HG02610 (cell line): ENCODE measurements at regions not wholly inside any gene's neighbourhood (a gene's known extent, or its start where the extent isn't known, plus 50 kb on each side); places are given as distances from the start of the nearest gene placed in this dataset.
"Not testable (repeated sequence)": the region's sequence is repeated elsewhere in the genome, so short reads cannot be mapped to it uniquely, and the experiment has no call there.

Experiments
- ATAC-seq: cut with Tn5 transposase; IDR thresholded peaks from one replicate; pipeline ENCODE4 v1.9.1; 2021; ENCODE audit warnings: mild to moderate bottlenecking, moderate library complexity; ENCODE audit not compliant: unreplicated experiment

DNA sequence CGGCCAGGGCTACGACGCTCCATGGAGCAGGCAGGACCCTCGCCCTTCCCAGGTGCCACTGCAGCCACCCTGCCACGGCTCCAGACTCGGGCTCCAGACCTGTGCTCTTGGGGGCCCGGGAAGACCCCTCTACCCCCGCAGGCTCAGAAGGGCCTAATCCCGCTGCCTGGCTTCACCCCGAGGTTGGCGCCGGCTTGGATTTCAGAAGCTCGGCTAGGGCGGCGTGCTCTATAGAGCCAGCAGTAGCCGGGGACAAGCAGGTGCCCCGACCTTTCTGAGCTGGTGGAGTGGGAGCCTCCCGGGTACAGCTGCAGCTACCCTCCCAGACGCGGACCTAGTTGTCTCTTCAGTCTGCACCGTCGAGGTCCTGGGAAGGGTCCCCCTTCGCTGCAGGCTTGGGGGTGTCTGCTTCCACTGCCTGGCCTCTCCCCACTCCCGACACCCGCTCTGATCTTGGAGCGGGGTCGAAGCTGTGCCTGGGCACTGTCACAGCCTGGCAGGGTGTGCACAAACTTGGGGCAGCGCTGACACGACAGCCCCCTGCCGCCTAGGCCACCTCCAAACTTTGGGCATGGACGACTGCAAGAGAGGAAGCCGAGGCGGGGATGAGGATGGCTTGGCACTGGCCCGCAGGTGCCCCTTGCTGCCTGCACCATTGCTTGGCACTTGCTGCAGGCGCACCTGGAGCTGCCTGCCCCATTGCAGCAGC is 1366.1 kb upstream of the CDH9 start:
- no peak for ATAC-seq

DNA sequence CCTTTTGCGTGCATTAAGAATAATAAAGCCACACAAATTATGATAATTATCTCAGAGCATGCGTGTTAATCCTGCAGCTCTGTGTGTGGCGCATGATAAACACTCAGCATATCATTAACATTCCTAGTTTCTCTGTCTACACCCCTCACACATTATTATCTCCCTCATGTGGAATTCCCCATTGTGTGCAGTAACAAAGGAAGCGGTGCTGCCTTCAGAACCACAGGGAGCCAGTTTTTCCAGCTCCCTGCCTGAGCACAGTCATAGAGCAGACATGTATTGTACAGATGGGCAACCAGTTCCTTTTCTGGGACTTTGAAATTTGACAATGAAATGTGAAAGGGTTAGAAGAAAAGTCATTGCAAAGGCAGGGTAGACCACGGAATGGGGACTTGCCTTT is 1365.5 kb upstream of the CDH9 start:
- ATAC-seq, result no peak

DNA sequence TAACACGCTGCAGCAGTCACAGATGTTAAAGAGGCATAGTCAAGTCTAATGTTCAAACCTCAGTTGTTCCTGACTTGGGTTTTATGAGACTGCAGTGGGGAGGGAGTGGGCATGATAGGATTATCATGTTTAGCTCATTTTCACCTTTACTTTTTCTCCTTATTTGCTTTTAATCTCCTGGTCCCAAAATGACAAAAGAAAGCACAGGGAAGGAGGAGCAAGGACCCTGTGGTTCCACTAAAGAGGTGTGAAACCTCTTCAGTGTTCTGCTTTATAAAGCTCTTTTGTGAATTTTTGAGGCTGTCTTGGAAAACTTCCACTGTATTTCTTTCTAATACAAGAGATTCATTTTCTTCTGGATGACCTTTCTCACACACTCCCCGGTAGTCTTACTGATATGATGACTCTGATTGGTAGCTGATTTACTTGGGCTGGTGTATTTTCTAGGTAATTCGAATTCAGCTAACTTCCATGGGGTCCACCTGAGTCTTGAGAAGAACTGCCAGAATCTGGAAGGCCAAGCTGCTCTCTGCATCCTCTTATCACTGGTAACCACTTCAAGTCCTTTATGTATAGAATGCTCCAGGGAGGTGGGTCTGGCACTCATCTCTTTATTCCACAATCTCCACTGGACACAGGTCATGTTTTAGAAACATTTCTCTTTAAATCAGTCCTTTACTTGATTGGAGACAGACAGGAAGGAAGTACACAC is 1364.4 kb upstream of the CDH9 start:
- ATAC-seq, result no peak

DNA sequence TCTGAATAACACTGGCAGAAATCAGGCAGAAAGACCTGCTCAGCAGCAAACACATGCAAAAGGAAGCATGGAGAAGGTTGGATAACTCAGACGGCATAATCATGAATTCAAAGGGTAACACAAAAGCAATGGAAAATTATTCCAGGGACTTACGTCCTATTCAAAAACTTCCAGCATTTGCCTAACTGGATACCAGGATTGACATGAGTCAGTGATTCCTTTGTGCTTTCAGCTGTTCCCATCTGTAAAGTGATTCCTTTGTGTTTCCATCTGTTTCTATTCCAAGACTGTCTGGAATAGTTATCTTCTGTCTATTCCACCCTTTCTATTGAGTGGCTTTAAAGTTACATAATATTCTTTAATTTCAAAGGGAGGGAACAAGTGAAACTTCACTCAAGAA is 1361.7 kb upstream of the CDH9 start:
- ATAC-seq, result no peak

DNA sequence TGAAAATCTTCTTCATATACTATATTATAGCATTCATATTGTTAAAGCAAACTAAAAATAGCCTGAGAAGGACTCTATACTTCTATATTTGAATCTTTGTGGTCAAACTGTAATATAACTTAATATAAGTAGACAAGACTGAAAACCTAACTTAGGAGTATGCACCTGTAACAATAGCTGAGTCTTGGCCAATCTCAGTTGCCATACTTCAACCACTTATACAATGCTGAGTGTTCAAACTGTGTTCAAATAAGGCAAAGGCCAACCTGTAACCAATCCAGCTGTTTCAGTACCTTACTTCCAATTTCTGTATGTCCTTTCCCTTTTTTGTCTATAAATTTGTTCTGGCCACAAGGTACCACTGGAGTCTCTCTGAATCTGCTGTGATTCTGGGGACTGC is 1360.8 kb upstream of the CDH9 start:
- ATAC-seq, result no peak

DNA sequence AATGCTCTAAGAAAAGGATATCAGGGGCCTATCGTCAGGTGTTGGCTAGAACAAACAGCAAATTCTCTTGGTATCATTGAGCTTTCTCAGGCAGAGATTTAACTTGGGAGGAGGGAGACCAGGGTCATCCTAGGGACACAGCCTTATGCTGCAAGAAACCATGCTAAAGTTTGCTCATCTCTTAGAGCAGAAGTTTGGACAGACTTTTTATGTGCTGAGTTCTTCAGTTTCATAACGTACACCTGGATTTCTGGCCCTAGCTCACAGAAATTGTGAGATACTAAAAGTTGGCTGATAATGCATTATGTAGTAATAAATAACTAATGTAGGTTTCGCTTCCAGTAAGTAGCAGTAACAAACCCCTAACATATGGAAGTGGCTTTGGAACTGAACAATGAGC is 1359.8 kb upstream of the CDH9 start:
- no peak for ATAC-seq

DNA sequence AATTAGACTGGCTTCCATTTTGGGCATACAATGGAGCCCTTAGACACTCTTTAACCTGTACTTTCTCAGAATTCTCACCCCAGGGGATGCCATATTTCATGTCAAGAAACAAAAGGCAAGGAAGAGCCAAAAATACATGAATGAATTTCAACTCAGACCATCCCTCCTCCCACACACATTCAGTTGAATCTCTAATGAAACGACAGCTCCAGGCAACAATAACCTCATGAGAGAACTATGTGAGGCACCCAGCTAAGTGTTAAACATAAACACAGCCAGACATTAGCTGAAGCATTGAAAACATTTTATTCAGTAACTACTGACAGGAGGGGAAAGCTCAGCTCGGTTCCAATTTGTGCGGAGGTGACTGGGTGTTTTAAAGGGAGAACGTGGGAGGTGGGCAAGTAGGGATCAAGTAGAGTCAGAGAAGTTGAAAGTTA is 1359.1 kb upstream of the CDH9 start:
- no peak for ATAC-seq

DNA sequence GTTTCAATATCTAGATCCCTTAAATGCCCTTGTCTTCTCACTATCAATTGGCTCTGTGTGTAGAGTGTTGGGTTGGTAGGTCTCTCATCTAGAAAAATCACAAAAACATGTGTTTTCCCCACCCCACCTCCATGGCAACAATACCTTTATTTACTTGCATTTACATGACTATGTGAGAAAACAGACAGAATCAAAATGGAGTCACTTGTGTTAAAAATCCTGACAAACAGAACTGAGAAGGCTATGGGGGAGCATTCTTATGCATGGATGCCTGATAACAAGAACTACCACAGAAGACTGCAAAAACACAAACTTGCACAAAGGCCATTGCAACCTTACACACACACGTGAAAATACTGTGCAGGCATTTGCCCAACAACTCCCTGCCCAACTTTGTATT is 1352.9 kb upstream of the CDH9 start:
- no peak for ATAC-seq

DNA sequence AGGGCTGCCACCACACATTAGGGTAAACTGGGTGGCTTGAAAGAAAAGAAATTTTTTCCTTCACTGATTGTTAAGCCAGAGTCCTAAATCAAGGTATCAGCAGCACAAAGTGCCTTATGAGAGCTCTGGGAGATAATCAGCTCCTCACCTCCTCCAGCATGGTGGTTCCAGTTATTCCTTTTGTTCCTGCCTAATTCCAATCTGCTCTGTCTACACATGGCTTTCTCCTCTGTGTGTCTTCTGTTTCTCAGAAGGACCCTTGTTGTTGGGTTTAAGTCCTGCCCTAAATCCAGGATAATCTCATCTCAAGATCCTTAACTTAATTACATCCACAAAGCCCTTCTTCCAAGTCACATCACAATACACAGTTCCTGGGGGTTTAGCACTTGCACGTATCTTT is 1352.0 kb upstream of the CDH9 start:
- no peak for ATAC-seq

DNA sequence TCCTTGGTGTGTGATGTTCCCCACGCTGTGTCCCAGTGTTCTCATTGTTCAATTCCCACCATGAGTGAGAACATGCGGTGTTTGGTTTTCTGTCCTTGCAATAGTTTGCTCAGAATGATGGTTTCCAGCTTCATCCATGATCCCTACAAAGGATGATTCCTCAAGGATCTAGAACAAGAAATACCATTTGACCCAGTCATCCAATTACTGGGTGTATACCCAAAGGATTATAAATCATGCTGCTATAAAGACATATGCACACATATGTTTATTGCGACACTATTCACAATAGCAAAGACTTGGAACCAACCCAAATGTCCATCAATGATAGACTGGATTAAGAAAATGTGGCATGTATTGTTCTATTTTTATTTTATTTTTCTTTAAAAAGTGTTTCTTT is 1351.3 kb upstream of the CDH9 start:
- not testable (repeated sequence) for ATAC-seq

DNA sequence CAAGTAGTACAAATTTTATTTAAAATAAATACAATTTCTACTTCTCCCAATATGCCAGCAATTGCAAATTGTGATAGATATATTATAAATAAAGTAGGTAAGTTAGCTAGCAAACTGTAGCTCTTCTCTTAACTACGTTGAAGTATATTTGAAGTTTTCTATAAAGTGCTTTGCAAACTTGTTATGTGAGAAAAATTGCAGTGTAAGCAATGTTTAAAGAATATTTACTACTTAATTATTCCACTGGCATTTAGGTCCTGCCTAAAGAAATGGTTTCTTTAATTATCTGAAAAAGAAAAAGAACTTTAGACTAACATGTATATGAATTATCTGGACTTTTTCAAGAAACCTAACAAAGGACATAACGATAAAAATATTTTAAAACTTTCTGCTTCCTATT is 1350.0 kb upstream of the CDH9 start:
- ATAC-seq, result no peak

DNA sequence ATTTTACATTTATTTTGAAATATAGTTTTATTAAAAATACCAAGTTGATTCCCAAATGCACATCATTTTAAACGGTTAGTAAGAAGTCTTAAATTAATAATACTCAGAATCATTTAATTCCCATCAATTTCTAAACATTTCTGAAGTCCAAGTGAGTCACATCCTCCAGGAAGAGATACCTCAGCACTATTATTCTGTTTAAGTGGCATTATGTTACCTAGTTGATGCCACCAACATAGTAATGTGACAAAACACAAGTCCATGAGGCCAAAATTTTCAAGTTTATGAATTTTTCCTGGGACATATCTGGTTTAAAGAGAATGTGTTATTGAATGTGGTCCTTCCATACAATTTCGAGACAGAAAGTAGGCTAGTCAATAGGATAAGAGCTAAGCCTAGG is 1348.3 kb upstream of the CDH9 start:
- ATAC-seq, result no peak

DNA sequence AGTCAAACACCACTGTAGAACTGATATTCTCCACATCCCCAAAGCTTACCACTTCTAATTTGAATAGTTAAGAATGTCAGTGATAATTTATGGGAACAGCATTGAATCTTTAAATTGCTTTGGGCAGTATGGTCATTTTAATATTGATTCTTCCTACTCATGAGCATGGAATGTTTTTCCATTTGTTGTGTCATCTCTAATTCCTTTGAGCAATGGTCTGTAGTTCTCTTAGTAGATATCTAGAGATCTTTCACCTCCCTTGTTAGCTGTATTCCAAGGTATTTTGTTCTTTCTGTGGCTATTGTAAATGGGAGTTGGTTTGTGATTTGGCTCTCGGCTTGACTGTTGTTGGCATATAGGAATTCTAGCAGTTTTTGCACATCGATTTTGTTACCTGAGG is 1341.8 kb upstream of the CDH9 start:
- ATAC-seq, result no peak

DNA sequence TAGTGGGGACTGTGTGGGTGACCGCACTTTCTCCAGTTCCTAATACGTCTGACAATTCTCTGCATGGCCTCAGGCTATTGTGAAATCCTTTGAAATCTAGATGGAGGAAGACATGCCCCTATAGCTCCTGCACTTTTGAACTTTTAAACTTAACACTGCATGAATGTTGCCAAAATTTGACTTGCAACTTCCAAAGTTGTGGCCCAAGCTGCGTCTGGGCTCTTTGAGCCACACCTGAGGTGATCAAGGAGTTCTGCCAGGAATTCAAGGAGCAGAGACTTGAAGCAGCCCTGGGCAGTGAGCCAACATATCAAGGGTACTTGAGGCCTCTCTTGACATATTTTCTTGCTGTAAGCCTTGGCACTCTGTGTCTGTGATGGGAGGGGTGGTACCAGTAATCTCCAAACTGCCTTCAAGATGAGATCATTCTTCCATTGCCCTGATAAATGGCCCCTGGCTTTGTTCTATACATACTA is 1336.1 kb upstream of the CDH9 start:
- ATAC-seq, result no peak

DNA sequence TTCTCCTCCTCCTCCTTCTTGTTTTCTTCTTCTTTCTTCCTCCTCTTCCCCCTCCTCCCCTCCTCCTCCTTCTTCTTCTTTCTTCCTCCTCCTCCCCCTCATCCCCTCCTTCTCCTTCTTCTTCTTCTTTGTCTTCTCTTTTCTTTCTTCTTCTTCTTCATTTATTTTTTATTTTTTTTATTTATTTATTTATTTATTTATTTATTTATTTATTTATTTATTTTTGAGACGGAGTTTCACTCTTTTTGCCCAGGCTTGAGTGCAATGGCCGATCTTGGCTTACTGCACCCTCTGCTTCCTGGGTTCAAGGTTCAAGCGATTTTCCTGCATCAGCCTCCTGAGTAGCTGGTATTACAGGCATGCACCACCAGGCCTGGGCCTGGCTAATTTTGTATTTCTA is 1332.5 kb upstream of the CDH9 start:
- ATAC-seq, result no peak

DNA sequence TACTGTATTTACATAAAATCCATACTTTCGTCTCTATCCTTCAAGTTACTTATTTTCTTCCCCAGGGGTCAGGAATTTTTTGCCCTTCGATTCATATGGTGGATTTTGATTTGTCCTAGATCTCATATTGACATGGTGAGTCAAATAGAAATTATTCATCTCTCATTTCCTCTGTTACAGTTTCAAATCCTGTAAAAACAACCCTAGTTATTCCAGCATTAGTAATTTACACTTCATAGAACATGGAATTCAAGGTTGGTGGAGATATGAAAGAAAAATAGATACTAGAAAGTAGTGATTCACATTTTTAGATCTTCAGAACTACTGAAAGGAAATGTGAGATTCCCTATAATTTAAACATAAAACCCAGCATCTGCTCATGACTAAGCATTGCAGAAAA is 1331.0 kb upstream of the CDH9 start:
- ATAC-seq, result no peak

DNA sequence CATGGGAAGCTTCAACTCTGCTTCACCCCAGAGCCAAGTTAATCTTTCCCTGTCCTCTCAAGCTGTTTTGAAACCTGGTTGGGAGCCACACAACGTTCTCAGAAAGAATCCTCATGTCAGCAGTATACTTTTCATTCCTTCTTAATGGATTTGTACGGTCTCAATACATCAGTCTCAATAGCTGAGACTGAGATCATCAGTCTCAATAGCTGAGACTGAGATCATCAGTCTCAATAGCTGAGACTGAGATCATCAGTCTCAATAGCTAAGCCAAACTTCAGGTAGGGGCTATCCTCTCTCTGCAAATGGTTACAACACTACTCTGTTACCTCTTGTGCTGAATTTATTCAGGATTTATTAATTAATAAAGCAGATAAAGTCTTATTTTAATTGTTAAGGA is 1317.4 kb upstream of the CDH9 start:
- no peak for ATAC-seq

DNA sequence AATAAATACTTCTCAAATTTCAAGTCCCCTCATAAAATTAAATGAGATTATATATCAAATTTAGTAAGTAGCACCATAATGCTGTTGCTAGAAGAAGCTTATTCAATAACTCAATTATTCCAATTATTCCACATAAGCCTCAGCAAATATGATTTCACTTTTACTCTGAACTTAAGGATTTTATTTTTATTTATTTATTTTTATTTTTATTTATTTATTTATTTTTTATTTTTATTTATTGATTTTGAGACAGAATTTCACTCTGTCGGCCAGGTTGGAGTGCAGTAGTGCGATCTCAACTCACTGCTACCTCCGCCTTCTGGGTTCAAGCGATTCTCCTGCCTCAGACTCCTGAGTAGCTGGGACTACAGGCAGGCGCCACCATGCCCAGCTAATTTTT is 1308.3 kb upstream of the CDH9 start:
- no peak for ATAC-seq

DNA sequence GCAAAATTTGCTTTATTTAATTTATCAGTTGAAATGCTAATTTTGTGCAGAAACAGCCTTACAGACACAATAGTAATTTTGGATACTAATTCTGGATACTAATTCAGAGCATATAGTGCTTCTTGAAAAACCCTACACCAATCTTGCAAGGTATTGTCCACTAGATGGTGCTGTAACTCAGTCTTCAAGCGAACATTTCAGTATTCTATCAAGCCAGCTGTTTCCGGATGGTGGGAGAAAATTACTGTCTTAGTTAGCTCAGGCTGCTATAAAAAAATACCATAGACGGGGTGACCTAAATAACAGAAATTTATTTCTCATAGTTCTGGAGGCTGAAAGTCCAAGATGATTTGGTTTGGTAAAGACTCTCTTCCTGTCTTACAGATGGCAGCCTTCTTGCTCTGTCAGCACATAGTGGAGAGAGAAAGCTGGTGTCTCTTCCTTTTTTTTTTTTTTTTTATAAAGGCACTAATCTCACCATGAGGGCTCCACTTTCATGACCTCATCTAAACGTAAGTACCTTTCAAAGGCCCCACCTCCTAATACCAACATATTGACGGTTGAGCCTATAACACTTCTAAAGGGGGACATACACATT is 1306.5 kb upstream of the CDH9 start:
- ATAC-seq, result peak; percentile 71

DNA sequence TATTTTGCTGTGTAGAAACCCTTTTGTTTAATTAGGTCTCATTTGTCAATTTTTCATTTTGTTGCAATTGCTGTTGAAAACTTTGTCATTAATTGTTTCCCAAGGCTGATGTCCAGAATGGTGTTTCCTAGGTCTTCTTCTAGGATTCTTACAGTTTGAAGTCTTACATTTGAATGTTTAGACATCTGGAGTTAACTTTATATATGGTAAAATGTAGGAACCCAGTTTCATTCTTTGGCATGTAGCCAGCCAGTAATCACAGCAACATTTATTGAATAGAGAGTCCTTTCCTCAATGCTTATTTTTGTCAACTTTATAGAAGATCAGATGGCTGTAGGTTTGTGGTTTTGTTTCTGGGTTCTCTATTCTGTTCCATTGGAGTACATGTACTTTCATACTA is 1290.8 kb upstream of the CDH9 start:
- no peak for ATAC-seq

DNA sequence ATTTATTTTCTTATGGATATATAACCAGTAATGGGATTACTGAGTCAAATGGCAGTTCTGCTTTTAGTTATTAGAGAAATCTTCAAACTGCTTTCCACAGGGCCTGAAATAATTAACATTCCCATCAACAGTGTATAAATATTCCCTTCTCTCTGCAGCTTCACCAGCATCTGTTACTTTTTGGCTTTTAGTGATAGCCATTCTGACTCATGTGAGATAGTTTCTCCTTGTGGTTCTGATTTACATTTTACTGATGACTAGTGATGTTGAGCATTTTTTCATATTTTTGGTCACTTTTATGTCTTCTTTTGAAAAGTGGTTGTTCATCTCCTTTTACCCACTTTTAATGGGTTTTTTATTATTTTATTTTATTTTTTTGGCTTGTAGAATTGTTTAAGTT is 1290.3 kb upstream of the CDH9 start:
- no peak for ATAC-seq

DNA sequence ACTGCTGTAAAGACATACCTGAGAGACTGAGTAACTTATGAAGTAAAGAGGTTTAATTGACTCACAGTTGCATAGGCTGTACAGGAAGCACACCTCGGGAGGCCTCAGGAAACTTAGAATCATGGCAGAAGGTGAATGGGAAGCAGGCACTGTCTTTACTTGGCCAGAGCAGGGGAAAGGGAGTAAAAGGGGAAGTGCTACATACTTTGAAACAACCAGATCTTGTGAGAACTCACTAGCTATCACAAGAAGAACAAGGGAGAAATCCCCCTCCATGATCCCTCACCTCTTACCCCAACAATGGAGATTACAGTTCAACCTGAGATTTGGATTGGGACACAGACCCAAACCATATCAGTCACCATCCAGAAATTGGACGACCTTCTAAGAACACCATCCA is 1285.8 kb upstream of the CDH9 start:
- no peak for ATAC-seq
